Middle frontal gyrus (tissue), 1 donor: ENCODE measurements at regions not wholly inside any gene's neighbourhood (a gene's known extent, or its start where the extent isn't known, plus 50 kb on each side); places are given as distances from the start of the nearest gene placed in this dataset.

Experiments
- DNase-seq: peaks from one replicate; pipeline ENCODE4 v3.0.0-alpha.2; 2015; ENCODE audit warnings: low spot score; ENCODE audit errors: extremely low spot score

DNA sequence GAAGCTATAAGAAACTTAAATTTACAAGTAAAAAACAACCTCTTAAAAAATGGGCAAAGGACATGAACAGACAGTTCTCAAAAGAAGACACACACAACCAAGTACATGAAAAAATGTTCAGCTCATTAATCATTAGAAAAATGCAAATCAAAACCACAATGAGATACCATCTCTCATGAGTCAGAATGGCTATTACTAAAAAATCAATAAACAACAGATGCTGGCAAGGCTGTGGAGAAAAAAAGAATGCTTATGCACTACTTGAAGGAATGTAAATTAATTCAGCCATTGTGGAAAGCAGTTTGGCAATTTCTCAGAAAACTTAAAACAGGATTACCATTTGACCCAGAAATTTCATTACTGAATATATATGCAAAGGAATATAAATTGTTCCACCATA lies 666.3 kb upstream of the GRIA3 start:
- no peak for DNase-seq

DNA sequence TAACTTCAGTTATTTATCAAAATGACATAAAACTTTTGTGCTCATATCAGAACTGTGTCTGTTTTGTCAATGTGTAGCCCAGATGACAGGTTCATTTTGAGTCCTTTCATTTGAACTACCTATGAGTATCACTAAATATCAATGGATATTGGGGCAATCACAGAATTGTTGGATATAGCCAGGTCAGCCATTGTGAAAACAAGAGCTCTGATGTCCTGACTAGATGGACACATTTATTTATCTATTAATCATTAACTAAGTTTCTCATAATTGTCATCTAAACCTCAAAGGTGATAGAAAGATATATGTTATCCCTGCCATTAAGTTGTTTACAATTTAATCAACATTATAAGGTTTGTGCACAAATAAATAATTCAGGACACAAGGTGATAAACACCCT lies 638.3 kb upstream of the GRIA3 start:
- DNase-seq, result no peak

DNA sequence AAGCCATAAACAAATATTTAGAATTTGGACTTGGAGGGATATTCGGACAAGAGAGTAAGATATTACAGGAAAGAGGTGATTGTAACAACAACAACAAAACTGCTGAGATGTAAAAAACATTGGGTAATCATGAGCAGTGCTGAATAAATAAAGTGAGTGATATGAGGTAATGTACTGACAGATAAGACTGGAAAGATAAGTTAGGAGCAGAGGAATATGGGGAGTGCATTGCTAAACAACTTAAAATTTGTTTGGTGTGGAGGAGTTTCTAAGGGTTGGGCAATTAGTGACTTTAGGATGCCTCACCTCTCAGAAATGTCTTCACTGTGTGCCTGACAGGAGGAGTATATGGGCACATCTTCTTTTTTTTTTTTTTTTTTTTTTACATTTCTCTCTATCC lies 637.8 kb upstream of the GRIA3 start:
- DNase-seq, result no peak

DNA sequence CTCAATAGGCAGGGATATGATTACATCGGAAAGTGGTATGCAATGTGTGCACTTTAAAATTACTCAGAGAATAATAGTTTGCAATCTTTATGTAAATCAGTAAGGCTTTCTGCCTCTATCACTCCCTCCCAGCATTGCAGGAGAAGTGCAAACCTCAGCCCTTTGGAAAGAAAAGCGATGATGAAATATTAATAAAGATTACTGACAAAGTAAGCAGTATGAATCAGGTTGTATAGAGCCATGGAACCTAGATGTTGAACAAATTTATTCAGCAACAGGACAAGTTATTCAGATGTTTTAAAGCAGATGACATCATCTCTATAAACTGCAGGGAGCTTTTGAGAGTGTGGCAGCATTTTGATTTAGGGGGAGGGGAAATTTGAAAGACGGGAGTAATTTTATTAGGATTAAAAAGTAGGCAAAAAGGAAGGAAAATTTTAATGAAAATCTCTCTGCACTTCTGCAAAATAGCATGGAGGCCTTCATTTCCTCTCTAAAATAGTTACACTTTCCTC lies 631.7 kb upstream of the GRIA3 start:
- DNase-seq, result no peak

DNA sequence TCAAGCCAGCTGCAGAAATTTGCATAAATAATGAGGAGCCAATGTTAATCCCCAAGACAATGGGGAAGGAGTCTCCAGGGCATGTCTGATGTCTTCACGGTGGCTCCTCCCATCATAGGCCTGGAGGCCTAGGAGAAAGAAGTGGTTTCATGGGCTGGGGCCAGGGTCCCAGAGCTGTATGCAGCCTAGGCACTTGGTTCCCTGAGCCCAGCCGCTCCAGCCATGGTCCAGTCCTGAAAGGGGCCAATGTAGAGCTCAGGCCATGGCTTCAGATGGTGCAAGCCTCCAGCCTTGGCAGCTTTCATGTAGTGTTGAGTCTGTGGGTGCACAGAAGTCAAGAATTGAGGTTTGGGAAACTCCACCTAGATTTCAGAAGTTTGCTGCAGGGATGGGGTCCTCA lies 628.2 kb upstream of the GRIA3 start:
- DNase-seq, result no peak

DNA sequence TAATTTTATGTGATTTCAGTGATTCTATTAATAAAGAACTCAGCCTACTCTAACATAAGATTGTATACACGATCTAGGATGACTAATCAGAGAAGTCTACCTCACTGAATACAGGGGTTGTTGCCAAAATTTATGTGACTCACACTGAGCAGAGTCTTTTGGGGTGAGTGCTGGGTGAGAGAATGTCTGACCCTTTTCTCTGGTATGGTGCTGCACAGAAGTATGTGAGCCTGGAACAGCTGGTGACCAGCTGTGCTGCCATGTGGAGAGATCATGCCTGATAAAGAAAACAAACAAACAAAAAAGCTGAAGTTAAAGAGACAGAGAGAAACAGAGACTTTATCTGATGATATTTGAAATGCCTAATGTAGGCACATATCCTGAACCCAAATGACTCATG lies 618.1 kb upstream of the GRIA3 start:
- DNase-seq, result no peak

DNA sequence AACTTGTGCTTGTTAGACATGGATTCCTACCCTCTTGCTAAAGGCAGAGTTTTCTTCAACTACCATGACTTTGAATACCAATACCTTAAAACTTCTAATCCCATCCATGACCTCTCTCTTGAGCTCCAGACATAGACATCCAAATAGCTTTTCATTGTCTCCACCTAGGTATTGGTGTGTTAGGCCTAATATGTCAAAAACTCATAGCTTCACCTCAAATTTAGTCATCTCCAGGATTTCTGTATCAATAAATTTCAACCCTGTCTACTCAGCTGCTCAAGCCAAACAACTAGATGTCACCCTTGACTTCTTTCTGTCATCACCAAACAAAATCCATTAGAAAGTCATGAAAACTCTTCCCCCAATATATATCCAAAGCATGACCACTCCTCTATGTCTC lies 617.7 kb upstream of the GRIA3 start:
- DNase-seq, result no peak

DNA sequence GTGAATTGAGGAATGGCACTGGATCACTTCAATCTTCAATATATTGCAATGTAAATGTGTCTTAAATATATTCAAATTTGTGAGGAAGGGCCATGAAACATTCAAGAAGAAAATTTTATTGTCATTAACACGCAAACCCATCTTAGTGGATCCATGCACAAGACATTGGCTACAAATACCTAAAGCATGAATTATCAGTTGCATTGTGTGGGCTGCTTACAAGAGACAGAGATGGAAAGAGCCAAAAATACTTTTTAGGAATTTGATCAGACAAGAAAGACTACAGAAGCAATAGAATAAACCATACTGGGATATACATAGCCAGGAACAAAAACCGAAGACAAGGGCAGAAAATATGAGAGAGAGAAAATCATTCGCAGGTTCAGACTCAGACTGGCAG lies 616.2 kb upstream of the GRIA3 start:
- DNase-seq, result no peak

DNA sequence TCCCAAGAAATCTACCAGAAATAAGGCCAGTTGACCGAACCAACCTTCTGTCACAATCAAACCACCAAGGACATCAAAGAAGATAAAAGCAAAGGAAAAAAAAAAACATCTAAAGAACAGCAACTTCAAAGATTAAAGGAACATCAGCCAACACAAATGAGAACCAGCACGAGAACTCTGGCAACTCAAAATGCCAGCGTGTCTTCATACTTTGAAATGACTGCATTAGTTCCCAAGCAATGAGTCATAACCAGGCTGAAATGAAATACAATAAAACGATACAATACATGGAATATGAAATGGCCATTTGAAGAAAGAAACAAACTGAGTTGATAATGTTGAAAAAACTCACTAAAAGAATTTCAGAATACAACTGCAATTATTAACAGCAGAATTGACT lies 611.6 kb upstream of the GRIA3 start:
- no peak for DNase-seq

DNA sequence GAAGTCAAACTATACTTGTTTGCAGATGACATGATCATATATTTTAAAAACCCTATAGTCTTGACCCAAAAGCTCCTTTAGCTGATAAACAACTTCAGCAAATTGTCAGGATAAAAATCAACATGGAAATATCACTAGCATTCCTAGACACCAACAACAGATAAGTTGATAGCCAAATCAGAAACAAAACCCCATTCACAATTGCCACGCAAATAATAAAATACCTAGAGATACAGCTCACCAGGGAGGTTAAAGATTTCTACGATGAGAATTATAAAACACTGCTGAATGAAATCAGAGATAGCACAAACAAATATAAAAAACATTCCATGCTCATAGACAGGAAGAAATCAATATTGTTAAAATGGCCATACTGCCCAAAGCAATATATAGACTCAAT lies 605.0 kb upstream of the GRIA3 start:
- no peak for DNase-seq

DNA sequence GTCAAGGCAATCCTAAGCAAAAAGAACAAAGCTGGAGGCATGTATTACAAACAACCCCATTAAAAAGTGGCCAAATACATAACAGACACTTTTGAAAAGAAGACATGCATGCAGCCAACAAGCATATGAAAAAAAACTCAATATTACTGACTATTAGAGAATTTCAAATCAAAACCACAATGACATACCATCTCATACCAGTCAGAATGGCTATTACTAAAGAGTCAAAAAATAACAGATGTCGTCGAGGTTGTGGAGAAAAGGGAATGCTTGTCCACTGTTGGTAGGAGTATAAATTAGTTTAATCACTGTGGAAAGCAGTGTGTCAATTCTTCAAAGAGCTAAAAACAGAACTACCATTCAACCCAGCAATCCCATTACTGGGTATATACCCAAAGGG lies 604.6 kb upstream of the GRIA3 start:
- DNase-seq, result no peak

DNA sequence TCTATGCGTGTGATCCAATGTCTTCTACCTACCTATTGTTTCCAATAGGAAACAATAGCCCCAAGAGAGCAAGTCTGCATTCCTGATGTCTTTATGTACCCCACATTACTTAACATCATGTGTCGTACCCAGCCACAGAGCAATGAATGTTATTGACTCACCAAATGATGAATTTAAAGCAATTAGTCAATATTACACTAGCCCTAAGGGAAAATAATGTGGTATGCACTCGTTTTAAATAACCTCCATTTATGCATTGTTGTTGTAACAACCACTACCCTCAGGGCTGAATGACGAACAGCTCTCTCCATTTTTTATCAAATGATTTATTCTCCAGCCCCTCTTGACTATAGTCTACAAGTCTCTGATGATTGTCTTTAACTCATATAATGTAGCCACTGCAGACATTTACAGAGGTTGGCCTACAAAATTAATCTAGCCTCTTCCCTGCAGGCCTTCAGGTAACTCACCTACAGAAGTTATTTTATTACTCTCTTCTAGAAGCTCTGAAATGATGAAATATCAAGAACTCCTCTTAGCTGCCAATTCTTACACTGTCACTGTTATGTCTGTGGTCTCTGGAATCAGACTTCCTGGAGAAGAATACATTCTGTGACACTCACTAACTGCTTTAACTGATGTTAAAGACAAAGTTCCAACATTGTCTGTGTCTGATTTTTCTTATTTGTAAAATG lies 601.7 kb upstream of the GRIA3 start:
- no peak for DNase-seq

DNA sequence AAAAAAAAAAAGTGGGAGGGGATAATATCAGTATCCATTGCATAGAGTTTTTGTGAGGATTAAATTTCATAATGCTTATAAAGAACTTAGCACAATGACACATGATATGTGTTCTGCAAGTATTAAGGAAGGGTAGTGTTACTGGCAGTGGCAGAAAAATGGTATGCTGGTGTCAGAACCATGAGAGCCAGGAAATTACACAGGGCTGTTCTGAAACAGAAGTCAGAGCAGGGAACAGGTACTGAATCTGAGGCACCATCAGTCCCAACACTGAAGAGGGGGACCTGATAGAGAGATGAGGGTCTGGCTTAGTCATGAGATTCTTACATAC lies 601.1 kb upstream of the GRIA3 start:
- no peak for DNase-seq

DNA sequence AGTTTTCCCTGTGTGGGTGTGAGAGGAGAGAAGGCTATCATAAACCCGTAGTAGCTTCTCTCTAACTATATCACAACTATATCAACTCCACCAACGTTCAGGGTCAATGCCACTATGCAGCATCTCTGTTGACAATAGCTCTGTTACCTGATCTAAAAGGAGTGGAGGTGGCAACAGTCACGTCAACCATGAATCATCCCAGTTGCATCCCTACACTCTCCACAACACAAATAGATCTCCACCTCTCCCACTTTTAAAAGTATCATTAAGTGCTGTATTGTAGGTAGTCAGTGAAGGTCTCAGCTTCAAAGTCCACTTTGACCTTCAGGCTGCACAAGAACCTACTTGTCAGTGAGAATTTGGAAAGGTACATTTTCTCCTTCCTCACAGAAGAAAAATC lies 600.5 kb upstream of the GRIA3 start:
- DNase-seq, result no peak

DNA sequence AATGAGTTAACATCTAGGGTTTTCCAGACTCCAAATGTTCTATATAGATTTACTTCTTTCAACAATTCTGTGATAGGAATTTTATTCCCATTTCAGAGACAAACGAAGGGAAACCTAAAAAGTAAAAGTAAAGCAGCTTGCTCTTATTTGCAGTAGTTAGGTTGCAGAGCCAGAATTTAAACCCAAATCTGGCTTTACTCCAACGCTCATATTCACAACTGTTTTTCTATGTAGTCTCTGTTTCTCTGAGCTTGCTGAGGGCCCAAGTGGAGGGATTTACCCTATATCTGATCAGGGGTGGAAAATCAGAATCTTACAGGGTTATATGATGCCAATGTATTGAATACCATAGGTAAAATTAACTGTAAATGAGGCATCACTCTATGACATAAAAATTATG lies 599.1 kb upstream of the GRIA3 start:
- no peak for DNase-seq

DNA sequence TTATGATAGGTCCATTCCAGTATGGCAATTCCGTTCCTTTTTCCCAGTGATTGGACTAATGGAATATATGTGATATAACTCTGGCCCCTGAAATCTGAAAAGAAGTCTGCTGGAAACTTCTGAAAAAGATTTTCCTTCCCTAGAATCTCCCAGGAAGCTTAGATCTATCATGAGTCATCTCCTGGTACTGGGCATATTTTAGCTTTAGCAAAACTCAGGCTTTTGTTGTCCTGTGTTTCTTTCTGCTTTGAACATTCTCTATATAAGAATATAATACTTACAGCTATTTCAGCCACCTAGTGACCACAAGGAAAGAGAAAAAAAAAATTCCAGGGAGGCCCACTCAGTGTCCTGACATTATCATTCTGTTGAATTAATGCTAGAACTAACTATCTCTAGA lies 597.2 kb upstream of the GRIA3 start:
- DNase-seq, result no peak

DNA sequence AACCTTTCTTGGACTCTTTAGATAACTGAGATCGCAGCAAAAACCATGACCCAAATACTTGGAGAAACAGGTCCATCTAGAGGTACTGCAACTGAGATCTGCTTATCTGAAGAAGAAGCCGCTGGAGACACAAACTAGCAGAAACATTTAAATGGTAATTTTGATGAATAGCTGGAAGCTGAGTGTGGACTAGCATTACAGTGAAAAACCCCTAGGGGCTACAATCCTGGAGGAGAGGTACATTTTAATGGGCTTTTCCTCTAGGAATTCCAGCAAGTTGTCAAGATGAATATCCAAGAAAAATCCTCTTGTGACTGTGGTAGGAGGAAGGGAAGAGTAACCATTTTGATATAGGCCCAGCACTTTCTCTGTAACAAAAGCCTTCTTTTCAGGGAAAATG lies 592.5 kb upstream of the GRIA3 start:
- no peak for DNase-seq

DNA sequence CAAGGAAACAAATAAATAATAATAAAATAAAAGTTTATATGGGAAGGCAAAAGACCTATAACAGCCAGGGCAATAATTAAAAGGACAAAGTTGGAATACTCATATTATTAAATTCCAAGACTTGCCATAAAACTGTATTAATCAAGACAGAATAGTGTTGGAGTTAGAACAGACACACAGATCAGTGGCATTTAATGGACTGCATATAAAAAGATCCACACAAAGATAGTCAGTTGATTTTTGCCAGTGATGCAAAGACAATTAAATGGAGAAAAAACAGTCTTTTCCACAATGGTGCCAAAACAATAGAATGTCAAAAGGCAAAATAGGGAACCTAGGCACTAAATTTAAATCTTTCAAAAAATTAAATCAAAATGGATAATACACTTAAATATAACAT lies 587.1 kb upstream of the GRIA3 start:
- no peak for DNase-seq

DNA sequence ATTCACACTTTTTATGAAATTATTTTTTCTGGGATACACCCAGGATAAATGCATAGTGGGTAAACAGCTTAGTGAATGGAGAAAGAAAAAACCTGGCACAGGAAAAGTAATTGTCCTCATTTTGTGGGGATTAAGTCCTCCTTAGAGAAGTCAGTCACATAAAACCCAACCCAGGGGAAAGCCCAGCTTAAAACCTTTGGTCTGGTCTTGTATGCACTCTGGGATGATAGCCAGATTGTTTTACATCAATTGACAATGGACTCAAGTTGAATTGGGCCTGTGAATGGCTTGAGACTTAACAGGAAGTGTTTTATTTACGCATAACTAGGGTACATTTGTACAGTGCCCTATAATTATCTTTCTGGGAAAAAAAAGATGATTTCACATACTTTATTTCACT lies 561.3 kb upstream of the GRIA3 start:
- DNase-seq, result no peak

DNA sequence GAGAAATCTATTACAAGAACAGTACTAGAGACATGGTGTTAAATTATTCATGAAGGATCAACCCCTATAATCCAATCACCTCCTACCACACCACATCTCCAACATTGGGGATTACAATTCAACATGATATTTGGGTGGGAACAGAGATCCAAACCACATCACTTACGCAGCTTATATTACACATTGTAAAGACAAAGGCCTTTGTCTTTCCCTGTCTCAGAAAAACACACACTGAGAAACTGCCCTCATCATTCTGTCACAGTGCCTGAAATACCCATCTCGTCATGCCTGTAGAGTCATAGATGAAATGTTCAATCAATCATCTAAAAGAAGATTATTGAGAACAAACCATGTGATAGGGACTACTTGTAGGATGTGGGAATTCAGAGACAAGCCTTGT lies 558.8 kb upstream of the GRIA3 start:
- no peak for DNase-seq

DNA sequence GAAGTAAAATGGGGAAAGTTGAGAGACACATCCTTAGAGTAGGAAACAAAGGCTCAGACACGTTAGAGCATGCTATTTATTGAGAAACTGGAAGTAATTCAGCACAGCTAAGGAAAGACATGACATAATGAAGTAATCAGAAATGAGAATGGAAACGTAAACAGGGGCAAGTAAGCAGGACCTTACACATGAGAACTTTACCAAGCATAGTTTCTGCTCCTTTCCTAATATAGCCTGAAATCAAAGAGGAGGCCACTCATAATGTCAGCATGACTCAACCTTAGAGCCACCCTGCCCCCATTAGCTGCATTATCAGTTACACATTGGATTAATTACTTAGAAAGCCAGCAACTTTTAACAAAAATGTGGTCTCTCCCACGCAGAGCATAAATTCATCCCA lies 558.3 kb upstream of the GRIA3 start:
- DNase-seq, result no peak

DNA sequence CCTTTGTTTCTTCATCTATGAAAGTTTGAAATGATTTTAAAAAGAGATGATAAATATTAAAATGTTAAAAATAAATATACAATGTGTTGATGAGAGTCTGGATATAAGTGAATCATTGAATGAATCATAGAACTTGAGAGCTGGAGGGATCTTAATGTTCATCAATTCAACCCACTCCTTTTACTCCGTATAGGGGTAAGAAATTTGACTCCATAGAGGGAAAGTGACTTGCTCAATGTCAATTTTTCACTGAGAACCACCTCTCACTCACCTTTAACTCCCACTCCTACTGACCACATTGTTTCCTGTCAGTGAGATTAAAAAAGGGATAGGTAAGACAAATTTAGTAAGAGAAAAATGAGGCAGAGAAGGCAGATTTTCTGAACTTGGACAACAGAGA lies 557.2 kb upstream of the GRIA3 start:
- DNase-seq, result no peak

DNA sequence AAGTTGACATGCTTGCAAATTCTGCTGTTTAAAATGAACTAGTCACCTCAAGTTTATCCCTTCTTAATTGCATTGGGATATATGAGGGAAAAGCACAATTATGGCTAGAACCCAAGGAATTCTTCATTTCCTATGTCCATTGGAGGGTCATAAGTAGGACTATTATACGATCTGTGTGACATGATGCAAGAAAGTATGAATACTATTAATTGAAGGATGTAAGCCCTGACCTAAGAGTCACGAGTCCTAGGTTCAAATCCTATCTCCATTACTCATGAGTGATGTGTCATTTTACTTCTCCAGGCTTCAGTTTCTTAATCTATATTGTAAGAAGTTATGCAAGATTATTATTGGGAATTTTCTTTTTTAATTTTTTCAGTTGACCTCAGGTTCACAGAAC lies 542.9 kb upstream of the GRIA3 start:
- DNase-seq, result no peak

DNA sequence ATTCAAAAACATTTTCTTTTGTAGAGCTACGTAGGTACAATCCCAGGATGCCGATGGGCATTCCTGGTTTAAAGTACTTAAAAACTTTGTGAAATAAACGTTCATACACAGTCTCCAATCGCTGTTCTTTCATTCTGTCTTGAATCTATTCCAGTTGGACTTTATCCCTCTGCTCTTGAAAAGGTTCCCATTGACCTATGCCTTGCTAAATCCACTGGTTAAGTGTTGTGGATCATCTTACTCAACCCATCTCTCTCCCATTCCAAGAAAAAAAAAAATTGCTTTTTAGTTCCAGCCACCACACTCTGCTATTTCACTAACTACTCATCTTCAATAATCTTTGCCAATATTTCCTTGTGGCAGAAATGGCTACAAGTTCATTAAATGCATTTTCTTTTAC lies 542.3 kb upstream of the GRIA3 start:
- DNase-seq, result no peak
